ENCODE measurements at regions not wholly inside any gene's neighbourhood (a gene's known extent, or its start where the extent isn't known, plus 50 kb on each side); places are given as distances from the start of the nearest gene placed in this dataset.

DNA sequence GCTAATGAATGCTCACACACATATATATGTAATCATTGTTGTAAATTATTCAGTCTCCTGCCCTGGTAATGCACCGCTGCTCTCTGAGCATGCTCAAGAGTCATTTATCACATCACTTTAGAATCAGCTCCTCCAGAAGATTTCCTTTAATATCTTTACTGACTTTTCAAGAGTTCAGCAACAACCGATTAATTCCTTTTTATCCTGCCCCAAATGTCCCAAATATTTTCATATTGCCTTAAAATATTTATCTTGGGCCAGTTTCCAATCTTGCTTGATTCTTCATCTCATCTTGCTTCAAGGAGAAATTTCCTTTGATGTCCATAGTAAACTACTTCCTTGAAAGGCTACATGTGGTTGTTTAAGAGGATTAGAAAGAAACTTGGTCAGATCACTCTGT is 132.5 kb downstream of the NHLRC3 start:
- TF ChIP-seq, protein P1, sequence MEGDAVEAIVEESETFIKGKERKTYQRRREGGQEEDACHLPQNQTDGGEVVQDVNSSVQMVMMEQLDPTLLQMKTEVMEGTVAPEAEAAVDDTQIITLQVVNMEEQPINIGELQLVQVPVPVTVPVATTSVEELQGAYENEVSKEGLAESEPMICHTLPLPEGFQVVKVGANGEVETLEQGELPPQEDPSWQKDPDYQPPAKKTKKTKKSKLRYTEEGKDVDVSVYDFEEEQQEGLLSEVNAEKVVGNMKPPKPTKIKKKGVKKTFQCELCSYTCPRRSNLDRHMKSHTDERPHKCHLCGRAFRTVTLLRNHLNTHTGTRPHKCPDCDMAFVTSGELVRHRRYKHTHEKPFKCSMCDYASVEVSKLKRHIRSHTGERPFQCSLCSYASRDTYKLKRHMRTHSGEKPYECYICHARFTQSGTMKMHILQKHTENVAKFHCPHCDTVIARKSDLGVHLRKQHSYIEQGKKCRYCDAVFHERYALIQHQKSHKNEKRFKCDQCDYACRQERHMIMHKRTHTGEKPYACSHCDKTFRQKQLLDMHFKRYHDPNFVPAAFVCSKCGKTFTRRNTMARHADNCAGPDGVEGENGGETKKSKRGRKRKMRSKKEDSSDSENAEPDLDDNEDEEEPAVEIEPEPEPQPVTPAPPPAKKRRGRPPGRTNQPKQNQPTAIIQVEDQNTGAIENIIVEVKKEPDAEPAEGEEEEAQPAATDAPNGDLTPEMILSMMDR (IDR thresholded peaks at IDR 0.05): no peak
- TF ChIP-seq POLR2AphosphoS5 (IDR thresholded peaks at IDR 0.05): no peak
- no peak for TF ChIP-seq POLR2A (IDR thresholded peaks at IDR 0.05)

Measured in sigmoid colon (tissue), 4 donors.